ENCODE measurements at regions not wholly inside any gene's neighbourhood (a gene's known extent, or its start where the extent isn't known, plus 50 kb on each side); places are given as distances from the start of the nearest gene placed in this dataset.
"Not testable (repeated sequence)": the region's sequence is repeated elsewhere in the genome, so short reads cannot be mapped to it uniquely, and the experiment has no call there.

DNA sequence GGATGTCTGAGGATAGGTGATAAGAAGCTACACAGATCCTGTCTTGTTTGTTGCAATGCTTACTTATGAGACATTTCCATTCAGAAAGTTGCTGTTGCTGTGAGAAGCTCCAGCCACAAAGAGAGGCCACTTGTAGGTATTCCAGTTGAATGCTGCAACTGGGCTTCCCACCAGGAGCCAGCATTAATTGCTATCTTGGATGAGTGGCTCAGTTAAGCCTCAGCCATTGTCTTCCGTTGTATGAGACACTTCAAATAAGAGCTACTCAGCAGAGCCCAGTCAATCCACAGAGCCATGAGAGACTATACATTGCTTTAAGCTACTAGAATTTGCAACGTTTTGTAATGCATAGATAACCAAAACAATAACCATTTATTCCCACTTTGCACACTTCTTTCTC lies 104.3 kb upstream of the ARRDC3 start:
- DNase-seq (ENCODE audit: low read depth in 2 of 2): no peak
- TF ChIP-seq, protein P1, sequence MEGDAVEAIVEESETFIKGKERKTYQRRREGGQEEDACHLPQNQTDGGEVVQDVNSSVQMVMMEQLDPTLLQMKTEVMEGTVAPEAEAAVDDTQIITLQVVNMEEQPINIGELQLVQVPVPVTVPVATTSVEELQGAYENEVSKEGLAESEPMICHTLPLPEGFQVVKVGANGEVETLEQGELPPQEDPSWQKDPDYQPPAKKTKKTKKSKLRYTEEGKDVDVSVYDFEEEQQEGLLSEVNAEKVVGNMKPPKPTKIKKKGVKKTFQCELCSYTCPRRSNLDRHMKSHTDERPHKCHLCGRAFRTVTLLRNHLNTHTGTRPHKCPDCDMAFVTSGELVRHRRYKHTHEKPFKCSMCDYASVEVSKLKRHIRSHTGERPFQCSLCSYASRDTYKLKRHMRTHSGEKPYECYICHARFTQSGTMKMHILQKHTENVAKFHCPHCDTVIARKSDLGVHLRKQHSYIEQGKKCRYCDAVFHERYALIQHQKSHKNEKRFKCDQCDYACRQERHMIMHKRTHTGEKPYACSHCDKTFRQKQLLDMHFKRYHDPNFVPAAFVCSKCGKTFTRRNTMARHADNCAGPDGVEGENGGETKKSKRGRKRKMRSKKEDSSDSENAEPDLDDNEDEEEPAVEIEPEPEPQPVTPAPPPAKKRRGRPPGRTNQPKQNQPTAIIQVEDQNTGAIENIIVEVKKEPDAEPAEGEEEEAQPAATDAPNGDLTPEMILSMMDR (conservative IDR thresholded peaks at IDR 0.05 in 1 of 2, IDR thresholded peaks at IDR 0.05 in 1 of 2; ENCODE audit: low read depth in 1 of 2, low read length in 2 of 2): no peak
- TF ChIP-seq EZH2 (IDR thresholded peaks at IDR 0.05; ENCODE audit: low read length, missing control alignments): no peak
- Histone ChIP-seq H3K27me3 (ENCODE audit: control insufficient read depth, insufficient read depth, low read length) (no peaks in the 10 kb centered on the region), H3K27ac (ENCODE audit: insufficient read depth, low read length) (no peak overlapping the region), H4K20me1 (ENCODE audit: control insufficient read depth, extremely low read depth, insufficient read depth, low read length) (no peaks in the 10 kb centered on the region), H3K36me3 (ENCODE audit: control insufficient read depth, insufficient read depth, low read length) (no peaks in the 10 kb centered on the region), H3K4me1 (ENCODE audit: control insufficient read depth, extremely low read depth, insufficient read depth, low read length) (no peaks in the 10 kb centered on the region), H2AFZ (ENCODE audit: low read length) (no peak overlapping the region), H3K4me3 (replicated peaks in 1 of 4; ENCODE audit: control extremely low read depth in 1 of 4, insufficient read depth in 1 of 4, low read depth in 3 of 4, low read length in 4 of 4) (no peak overlapping the region), H3K79me2 (ENCODE audit: control insufficient read depth, insufficient read depth, low read length) (no peaks in the 10 kb centered on the region), H3K9ac (ENCODE audit: insufficient read depth, low read length) (no peak overlapping the region), H3K9me3 (ENCODE audit: control insufficient read depth, insufficient read depth, low read depth, low read length) (no peaks in the 10 kb centered on the region), H3K4me2 (ENCODE audit: extremely low read depth, insufficient read depth, low read length) (no peak overlapping the region)

DNA sequence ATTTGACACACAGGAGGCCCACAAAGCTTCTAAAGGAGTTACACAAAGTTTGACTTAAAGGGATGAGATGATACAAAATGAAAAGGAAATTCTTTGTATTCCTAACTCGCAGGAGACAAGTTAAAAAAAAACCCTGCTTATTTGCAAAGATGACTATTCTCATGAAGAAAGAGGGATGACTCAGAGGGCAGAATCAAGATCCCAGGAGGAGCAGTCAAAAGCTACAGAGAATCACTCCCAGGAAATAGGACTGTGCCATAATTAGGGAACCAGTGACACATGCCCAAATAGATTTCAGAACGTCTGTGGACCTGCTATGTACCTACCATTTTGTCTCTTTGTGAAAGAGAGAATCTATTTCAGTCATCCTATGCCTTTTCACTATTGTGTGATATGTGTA lies 103.5 kb upstream of the ARRDC3 start:
- Histone ChIP-seq H3K4me2 (ENCODE audit: extremely low read depth, insufficient read depth, low read length) (no peak overlapping the region), H3K4me1 (ENCODE audit: control insufficient read depth, extremely low read depth, insufficient read depth, low read length) (no peaks in the 10 kb centered on the region), H2AFZ (ENCODE audit: low read length) (no peak overlapping the region), H3K79me2 (ENCODE audit: control insufficient read depth, insufficient read depth, low read length) (no peaks in the 10 kb centered on the region), H3K9ac (ENCODE audit: insufficient read depth, low read length) (no peak overlapping the region), H3K27me3 (ENCODE audit: control insufficient read depth, insufficient read depth, low read length) (no peaks in the 10 kb centered on the region), H3K9me3 (ENCODE audit: control insufficient read depth, insufficient read depth, low read depth, low read length) (no peaks in the 10 kb centered on the region), H3K27ac (ENCODE audit: insufficient read depth, low read length) (no peak overlapping the region), H3K4me3 (replicated peaks in 1 of 4; ENCODE audit: control extremely low read depth in 1 of 4, insufficient read depth in 1 of 4, low read depth in 3 of 4, low read length in 4 of 4) (no peak overlapping the region), H4K20me1 (ENCODE audit: control insufficient read depth, extremely low read depth, insufficient read depth, low read length) (no peaks in the 10 kb centered on the region), H3K36me3 (ENCODE audit: control insufficient read depth, insufficient read depth, low read length) (no peaks in the 10 kb centered on the region)
- no peak for TF ChIP-seq EZH2 (IDR thresholded peaks at IDR 0.05; ENCODE audit: low read length, missing control alignments)
- TF ChIP-seq, protein P1 (conservative IDR thresholded peaks at IDR 0.05 in 1 of 2, IDR thresholded peaks at IDR 0.05 in 1 of 2; ENCODE audit: low read depth in 1 of 2, low read length in 2 of 2): no peak
- peak; percentile 25 to 44 for DNase-seq (ENCODE audit: low read depth in 2 of 2)

- peak in 1 of 2 donors; percentile 2 for DNase-seq (ENCODE audit: low read depth in 2 of 2)
- H3K36me3 ChIP-seq (ENCODE audit: control insufficient read depth, insufficient read depth, low read length): no peaks in the 10 kb centered on the region
- no peaks in the 10 kb centered on the region for H3K9me3 ChIP-seq (ENCODE audit: control insufficient read depth, insufficient read depth, low read depth, low read length)
- H3K27ac ChIP-seq (ENCODE audit: insufficient read depth, low read length): no peak overlapping the region
- TF ChIP-seq, protein P1 (conservative IDR thresholded peaks at IDR 0.05 in 1 of 2, IDR thresholded peaks at IDR 0.05 in 1 of 2; ENCODE audit: low read depth in 1 of 2, low read length in 2 of 2): no peak
- no peak for TF ChIP-seq EZH2 (IDR thresholded peaks at IDR 0.05; ENCODE audit: low read length, missing control alignments)
- no peak overlapping the region for H3K4me2 ChIP-seq (ENCODE audit: extremely low read depth, insufficient read depth, low read length)
- H4K20me1 ChIP-seq (ENCODE audit: control insufficient read depth, extremely low read depth, insufficient read depth, low read length): no peaks in the 10 kb centered on the region
- H2AFZ ChIP-seq (ENCODE audit: low read length): no peak overlapping the region
- no peaks in the 10 kb centered on the region for H3K27me3 ChIP-seq (ENCODE audit: control insufficient read depth, insufficient read depth, low read length)
- H3K4me1 ChIP-seq (ENCODE audit: control insufficient read depth, extremely low read depth, insufficient read depth, low read length): no peaks in the 10 kb centered on the region
- no peak overlapping the region for H3K4me3 ChIP-seq (replicated peaks in 1 of 4; ENCODE audit: control extremely low read depth in 1 of 4, insufficient read depth in 1 of 4, low read depth in 3 of 4, low read length in 4 of 4)
- H3K79me2 ChIP-seq (ENCODE audit: control insufficient read depth, insufficient read depth, low read length): no peaks in the 10 kb centered on the region
- no peak overlapping the region for H3K9ac ChIP-seq (ENCODE audit: insufficient read depth, low read length)
These were observed 101.5 kb upstream of the ARRDC3 start for GRCh38 chr5:91484662-91485061.

DNA sequence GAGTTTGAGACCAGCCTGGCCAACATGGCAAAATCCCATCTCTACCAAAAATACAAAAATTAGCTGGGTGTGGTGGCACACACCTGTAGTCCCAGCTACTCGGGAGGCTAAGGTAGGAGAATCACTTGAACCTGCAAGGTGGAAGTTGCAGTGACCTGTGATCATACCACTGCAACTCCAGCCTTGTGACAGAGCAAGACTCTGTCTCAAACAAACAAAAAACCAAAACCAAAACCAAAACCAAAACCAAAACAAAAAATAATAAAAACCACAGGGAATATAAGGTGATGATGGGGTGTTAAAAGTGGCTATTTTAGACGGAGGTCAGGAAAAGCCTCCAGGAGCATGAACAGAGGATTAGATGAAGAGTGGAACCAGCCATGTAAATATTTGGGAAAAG lies 96.3 kb upstream of the ARRDC3 start:
- H3K27me3 ChIP-seq (ENCODE audit: control insufficient read depth, insufficient read depth, low read length): not testable (repeated sequence)

More for the DNA sequence above, 96.3 kb upstream of the ARRDC3 start:
- Histone ChIP-seq H3K4me3 (replicated peaks in 1 of 4; ENCODE audit: control extremely low read depth in 1 of 4, insufficient read depth in 1 of 4, low read depth in 3 of 4, low read length in 4 of 4) (peak overlapping the region in 1 of 4 experiments; percentile 29), H2AFZ (ENCODE audit: low read length) (peak overlapping the region; percentile 19)
- H3K4me1 ChIP-seq (ENCODE audit: control insufficient read depth, extremely low read depth, insufficient read depth, low read length); H4K20me1 ChIP-seq (ENCODE audit: control insufficient read depth, extremely low read depth, insufficient read depth, low read length); H3K9ac ChIP-seq (ENCODE audit: insufficient read depth, low read length); H3K4me2 ChIP-seq (ENCODE audit: extremely low read depth, insufficient read depth, low read length); H3K27ac ChIP-seq (ENCODE audit: insufficient read depth, low read length); DNase-seq (ENCODE audit: low read depth in 2 of 2); H3K79me2 ChIP-seq (ENCODE audit: control insufficient read depth, insufficient read depth, low read length); H3K36me3 ChIP-seq (ENCODE audit: control insufficient read depth, insufficient read depth, low read length); H3K9me3 ChIP-seq (ENCODE audit: control insufficient read depth, insufficient read depth, low read depth, low read length): not testable (repeated sequence)

All from fibroblast of lung (primary cell).